GM12865 (cell line): ENCODE measurements at regions not wholly inside any gene's neighbourhood (a gene's known extent, or its start where the extent isn't known, plus 50 kb on each side); places are given as distances from the start of the nearest gene placed in this dataset.
A peak's percentile ranks its signal among the peaks of the same experiment; 100 is the strongest.

Source experiments
- DNase-seq: peaks from one replicate; pipeline ENCODE4 v3.0.0; 2010; ENCODE audit warnings: low read depth
- H3K4me3 ChIP-seq: 2 replicates; pipeline ENCODE4 v1.5.1; 2011; ENCODE audit warnings: mild to moderate bottlenecking, low read depth, low read length, control low read depth
- CTCF ChIP-seq: IDR thresholded peaks from 2 replicates; pipeline ENCODE4 v1.5.1; 2011; ENCODE audit warnings: low read length, control low read depth, low read depth, inconsistent platforms; ENCODE audit not compliant: insufficient read depth; ENCODE audit errors: missing control alignments

DNA sequence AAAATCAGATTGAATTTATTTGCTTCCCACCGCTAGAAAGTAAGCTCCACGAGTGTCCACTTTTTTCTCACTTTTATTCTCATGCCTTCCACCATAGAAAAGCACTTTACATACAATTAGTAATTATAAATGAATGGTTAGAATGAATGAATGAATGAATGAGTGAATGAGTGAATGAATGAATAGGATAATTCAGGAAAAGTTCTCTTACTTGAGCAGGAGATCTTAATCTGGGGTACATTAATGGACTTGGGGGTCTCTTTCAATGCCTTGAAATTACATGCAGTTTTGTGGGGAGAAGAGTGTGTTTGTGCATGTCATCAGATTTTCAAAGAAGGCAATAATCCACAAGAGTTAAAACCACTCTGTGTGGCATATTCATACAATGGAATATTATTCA lies 229.9 kb upstream of the NR4A3 start:
- no peak for DNase-seq
- no peak for TF ChIP-seq CTCF
- H3K4me3 ChIP-seq, result no peak overlapping the region

DNA sequence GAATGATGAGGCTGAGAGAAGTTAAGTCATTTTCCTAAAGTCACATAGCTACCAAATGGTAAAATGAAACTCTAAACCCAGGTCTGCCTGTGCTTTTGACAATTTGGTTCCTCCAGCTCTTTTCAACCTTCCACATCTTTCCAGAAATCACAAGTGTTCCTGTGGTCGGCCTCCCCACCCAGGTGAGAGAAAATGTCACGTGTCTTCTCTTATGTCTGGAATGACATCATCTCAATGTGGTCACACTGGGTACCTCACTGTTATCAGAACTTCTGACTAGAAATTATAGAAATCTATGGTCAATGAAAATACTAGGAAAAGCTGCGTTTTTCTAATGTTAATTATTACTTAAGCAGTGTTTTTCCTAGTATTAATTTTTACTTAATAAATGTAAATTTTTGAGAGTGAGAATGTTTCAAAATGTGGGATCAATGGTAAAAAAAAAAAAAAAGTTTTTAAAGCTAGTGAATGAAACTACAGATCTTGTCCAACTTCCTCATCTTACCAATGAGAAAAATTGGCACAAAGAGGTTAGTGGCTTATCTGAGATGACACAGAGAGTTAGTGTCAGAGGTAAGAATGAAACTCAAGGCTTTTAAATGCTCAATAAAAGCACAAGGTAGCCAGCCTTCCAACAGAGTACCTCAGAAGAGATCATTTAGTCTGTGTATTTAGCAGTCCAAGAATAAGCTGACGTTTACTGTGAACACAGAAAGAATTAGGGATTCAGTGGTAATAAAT lies 228.7 kb upstream of the NR4A3 start:
- no peak overlapping the region for H3K4me3 ChIP-seq
- TF ChIP-seq CTCF, result no peak

DNA sequence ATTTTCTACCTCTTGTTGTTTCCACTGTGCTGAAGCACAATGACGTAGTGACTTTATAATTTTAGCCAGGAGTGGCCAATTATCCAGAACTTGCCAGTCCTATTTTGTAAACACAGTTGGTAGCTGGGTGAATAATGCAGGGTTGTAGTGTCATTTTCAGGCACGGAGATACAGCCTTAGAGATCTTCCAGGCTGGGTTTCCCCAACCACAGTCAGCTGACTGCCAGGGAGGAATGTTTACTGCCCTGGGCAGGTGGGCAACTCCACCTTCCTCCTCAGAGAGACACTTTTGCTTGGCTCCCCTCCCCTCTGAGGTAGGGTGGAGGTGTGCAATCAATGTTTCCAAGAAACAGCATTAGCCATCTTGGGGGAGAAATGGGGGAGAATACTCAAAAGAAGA lies 228.1 kb upstream of the NR4A3 start:
- H3K4me3 ChIP-seq, result no peak overlapping the region
- DNase-seq, result no peak
- no peak for TF ChIP-seq CTCF

More for the DNA sequence above, 228.7 kb upstream of the NR4A3 start:
- no peak for DNase-seq

GRCh38 chr9:99594056-99594780 lies 227.5 kb upstream of the NR4A3 start:
- TF ChIP-seq CTCF, result no peak
- DNase-seq, result no peak
- H3K4me3 ChIP-seq, result no peak overlapping the region

DNA sequence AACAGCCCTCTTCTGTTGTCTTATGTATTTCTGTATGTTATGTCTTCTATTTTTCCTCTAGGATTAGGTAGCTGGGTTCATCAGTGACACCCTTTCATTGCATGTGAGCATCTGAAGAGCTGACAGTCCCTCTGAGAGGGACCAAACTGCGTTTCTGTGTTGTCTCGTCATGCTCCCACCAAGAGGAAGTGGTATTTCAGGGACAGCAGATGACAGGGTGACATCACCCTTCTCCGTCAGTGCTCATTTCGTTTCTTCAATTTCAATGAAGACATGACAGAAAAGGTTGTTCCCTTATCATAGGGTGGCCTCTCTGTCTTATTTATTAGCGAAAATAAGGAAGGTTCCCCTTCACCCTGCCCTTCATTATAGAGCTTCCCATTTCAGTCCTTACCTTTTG lies 225.9 kb upstream of the NR4A3 start:
- no peak for TF ChIP-seq CTCF
- DNase-seq, result peak; percentile 43
- no peak overlapping the region for H3K4me3 ChIP-seq

- TF ChIP-seq CTCF, result no peak
- H3K4me3 ChIP-seq, result no peak overlapping the region
- no peak for DNase-seq
These were observed 220.0 kb upstream of the NR4A3 start for GRCh38 chr9:99601571-99602111.
